Ovary (tissue), 7 donors: ENCODE measurements at regions not wholly inside any gene's neighbourhood (a gene's known extent, or its start where the extent isn't known, plus 50 kb on each side); places are given as distances from the start of the nearest gene placed in this dataset.

Experiments used
- DNase-seq, 5 donors: peaks; one replicate each; pipeline ENCODE4 v3.0.0-alpha.2; 2019 to 2020
- H3K27ac ChIP-seq, 2 donors: fragments of 200-600 bp; one replicate each; pipeline versions ENCODE4 v1.5.1 to v1.8.0; 2019 to 2022
- H3K27me3 ChIP-seq: fragments of 200-600 bp; one replicate; pipeline ENCODE4 v1.8.0; 2022
- H3K36me3 ChIP-seq: fragments of 200-600 bp; sonication (generic); one replicate; pipeline ENCODE4 v1.5.1; 2019
- H3K4me1 ChIP-seq: one replicate; pipeline ENCODE4 v1.8.1; 2013; ENCODE audit warnings: mild to moderate bottlenecking, moderate library complexity; ENCODE audit not compliant: insufficient read depth
- H3K4me3 ChIP-seq: fragments of 200-600 bp; sonication (generic); one replicate; pipeline ENCODE4 v1.5.1; 2017
- H3K9me3 ChIP-seq, 2 donors: fragments of 200-600 bp in 1 of 2; sonication (generic) in 1 of 2; one replicate each; pipeline versions ENCODE4 v1.5.1 to v1.8.1; 2013 to 2019; ENCODE audit warnings: mild to moderate bottlenecking in 1 of 2, moderate library complexity in 1 of 2
- CTCF ChIP-seq, 3 donors: fragments of 450-650 bp in 2 of 3; fragments of 200-600 bp in 1 of 3; IDR thresholded peaks; one replicate each; pipeline versions ENCODE4 v1.5.1 to v1.8.0; 2016 to 2022; ENCODE audit warnings: antibody characterized with exemption in 3 of 3, mild to moderate bottlenecking in 1 of 3
- EP300 ChIP-seq: sonication (generic); formaldehyde crosslinking; IDR thresholded peaks from one replicate; pipeline ENCODE4 v1.6.1; 2017; ENCODE audit warnings: antibody characterized with exemption
- POLR2A ChIP-seq: fragments of 450-650 bp; IDR thresholded peaks from one replicate; pipeline ENCODE4 v1.6.1; 2017; ENCODE audit warnings: antibody characterized with exemption, mild to moderate bottlenecking, moderate library complexity
- WGBS, 3 donors: extraction: QIAGEN DNeasy Blood & Tissue Kit in 1 of 3; methylation state at CpG; one replicate each; pipeline versions ENCODE4 v1.1.5 to v1.1.7; 2013 to 2017; 5-methylcytosine and 5-hydroxymethylcytosine counted together
- intact Hi-C, 4 donors: fragments of 100-400 bp; cut with DNase I; formaldehyde crosslinking; loops; one replicate each; pipeline versions ENCODE4 v1.11.0 to v1.15.1; 2022 to 2023
- donor health status: DM: no; HTN: no; CAD: no; lungs with moderate emphysema.
- donor health status: DM: no; HTN: no; CAD: no.
- donor health status: Bipolar disorder and iron deficiency.
- donor health status: DM: no; HTN: no; CAD: no.
- donor health status: DM: yes; HTN: yes; CAD: no.

- intact Hi-C loops, result no loop called here
- no peak for TF ChIP-seq CTCF (IDR thresholded peaks at IDR 0.05)
- TF ChIP-seq EP300, result no peak
- TF ChIP-seq POLR2A, result no peak
- 64 to 74% (median 70%) methylated on average over 8 of the region's 8 CpGs for WGBS, 3 donors
- Histone ChIP-seq H3K4me3 (no peak overlapping the region), H3K27ac (no peak overlapping the region), H3K36me3 (no peaks in the 10 kb centered on the region), H3K4me1 (no peaks in the 10 kb centered on the region), H3K27me3 (no peaks in the 10 kb centered on the region), H3K9me3 (no peaks in the 10 kb centered on the region)
- DNase-seq, result no peak
Observed at GRCh38 chr20:17023806-17024205, 203.0 kb upstream of the PCSK2 start.

GRCh38 chr20:17024513-17025119 is 202.2 kb upstream of the PCSK2 start:
- no peak for DNase-seq
- intact Hi-C loops, result no loop called here
- TF ChIP-seq POLR2A (no peak), EP300 (no peak), CTCF (IDR thresholded peaks at IDR 0.05) (no peak)
- no peaks in the 10 kb centered on the region for H3K4me1 ChIP-seq
- H3K27me3 ChIP-seq, result no peaks in the 10 kb centered on the region
- H3K27ac ChIP-seq, result no peak overlapping the region
- H3K4me3 ChIP-seq, result no peak overlapping the region
- WGBS, 3 donors, result 44 to 53% (median 53%) methylated on average over 5 of the region's 5 CpGs
- H3K36me3 ChIP-seq, result no peaks in the 10 kb centered on the region
- no peaks in the 10 kb centered on the region for H3K9me3 ChIP-seq

GRCh38 chr20:17026346-17026745 is 200.5 kb upstream of the PCSK2 start:
- Histone ChIP-seq H3K27me3 (no peaks in the 10 kb centered on the region), H3K27ac (no peak overlapping the region), H3K4me1 (no peaks in the 10 kb centered on the region), H3K4me3 (no peak overlapping the region), H3K36me3 (no peaks in the 10 kb centered on the region), H3K9me3 (no peaks in the 10 kb centered on the region)
- intact Hi-C loops, result no loop called here
- no peak for TF ChIP-seq CTCF (IDR thresholded peaks at IDR 0.05)
- TF ChIP-seq EP300, result no peak
- TF ChIP-seq POLR2A, result no peak
- WGBS, 3 donors, result 89 to 96% (median 91%) methylated on average over 2 of the region's 2 CpGs
- DNase-seq, result no peak

- Histone ChIP-seq H3K36me3 (no peaks in the 10 kb centered on the region), H3K27ac (no peak overlapping the region), H3K9me3 (no peaks in the 10 kb centered on the region), H3K27me3 (no peaks in the 10 kb centered on the region), H3K4me3 (no peak overlapping the region), H3K4me1 (no peaks in the 10 kb centered on the region)
- TF ChIP-seq POLR2A (no peak), EP300 (no peak), CTCF (IDR thresholded peaks at IDR 0.05) (no peak)
- no peak for DNase-seq
- intact Hi-C loops, result no loop called here
- WGBS, 3 donors, result 34 to 45% (median 34%) methylated on average over 4 of the region's 4 CpGs
Observed at GRCh38 chr20:17029698-17030097, 197.1 kb upstream of the PCSK2 start.
